GM12892 (cell line): ENCODE measurements at regions not wholly inside any gene's neighbourhood (a gene's known extent, or its start where the extent isn't known, plus 50 kb on each side); places are given as distances from the start of the nearest gene placed in this dataset.

Source experiments
- POLR2A ChIP-seq: IDR thresholded peaks from 2 replicates; pipeline ENCODE4 v1.6.1; 2011; ENCODE audit warnings: low read depth, low read length, control low read depth
- TAF1 ChIP-seq: IDR thresholded peaks from 2 replicates; pipeline ENCODE4 v1.6.1; 2011; ENCODE audit warnings: low read depth, mild to moderate bottlenecking, control low read depth, low read length, borderline replicate concordance

DNA sequence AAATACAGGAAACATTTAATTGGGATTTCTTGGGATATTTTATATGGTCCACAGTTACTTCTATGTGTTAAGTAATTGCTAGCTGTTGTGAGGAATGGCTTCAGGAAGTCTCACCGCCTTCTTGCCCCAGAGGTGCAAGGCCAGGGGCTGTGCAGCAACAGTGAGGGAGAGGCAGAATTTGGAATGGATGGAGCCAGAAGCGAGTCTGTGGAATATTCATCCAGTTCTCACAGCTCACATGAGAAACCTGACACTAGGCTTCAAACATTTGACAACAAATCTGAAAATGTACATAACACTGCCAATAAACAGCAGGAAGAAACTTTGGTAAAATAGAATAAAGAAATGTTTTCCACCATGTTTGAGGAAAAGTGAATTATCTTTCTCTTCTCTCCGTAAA is 66.5 kb downstream of the GPR6 start:
- no peak for TF ChIP-seq TAF1
- TF ChIP-seq POLR2A = no peak
